ENCODE measurements at regions not wholly inside any gene's neighbourhood (a gene's known extent, or its start where the extent isn't known, plus 50 kb on each side); places are given as distances from the start of the nearest gene placed in this dataset.

DNA sequence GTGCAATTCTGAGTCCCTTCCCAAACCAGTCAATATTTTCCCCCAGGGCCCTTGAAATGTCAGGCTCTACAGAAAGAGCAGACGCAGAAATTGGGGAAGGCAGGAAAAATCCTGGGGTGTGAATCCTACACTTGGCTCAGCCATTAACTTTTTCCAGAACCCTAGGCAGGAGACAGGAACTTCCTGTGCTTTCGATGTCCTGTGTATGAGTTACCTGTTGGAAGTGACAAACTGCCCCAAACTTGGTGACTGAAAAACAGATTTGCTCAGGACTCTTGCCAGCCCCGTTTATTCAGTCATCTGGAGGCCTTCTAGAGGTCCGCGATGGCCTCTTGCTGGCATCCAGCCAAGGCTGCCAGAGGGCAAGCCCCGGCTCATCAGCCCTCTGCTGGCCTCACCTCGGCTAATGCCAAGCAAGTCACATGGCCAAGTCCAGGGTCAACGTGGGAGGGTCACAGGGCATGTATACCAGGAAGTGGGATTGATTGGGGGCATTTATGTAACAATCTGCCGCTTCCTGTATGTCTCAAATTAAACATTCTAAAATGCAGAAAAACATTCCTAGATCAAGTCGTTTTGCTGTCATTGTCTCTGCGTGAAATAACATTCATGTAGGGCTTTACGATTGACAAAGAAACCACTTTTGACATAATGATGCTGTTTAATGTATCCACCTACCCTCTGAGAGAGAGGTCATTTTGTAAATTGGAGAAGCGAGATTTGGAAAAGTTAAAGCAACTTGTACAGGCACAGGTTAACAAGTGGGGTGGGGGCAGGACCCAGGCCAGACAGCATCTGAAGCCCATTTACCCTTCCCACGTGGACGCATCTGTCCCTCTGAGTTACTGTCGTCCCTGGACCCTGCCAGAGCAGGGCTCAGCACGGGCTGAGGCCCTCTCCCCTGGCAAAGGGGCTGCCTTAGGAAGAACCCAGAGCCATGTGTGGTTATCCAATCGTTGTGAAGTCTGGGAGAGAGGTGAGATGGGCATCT lies 179.4 kb downstream of the INHBB start:
- TF ChIP-seq TAF1 (IDR thresholded peaks at IDR 0.05; ENCODE audit: borderline replicate concordance, insufficient read depth, low read length) (no peak), FOXP2 (optimal IDR thresholded peaks at IDR 0.05; ENCODE audit: borderline replicate concordance, extremely low read depth, extremely low read length, insufficient read depth) (no peak), SIN3A (IDR thresholded peaks at IDR 0.05; ENCODE audit: borderline replicate concordance, insufficient read depth, low read length) (no peak), POLR2AphosphoS5 (IDR thresholded peaks at IDR 0.05; ENCODE audit: low read depth, low read length) (no peak)
- TF ChIP-seq, protein P1, sequence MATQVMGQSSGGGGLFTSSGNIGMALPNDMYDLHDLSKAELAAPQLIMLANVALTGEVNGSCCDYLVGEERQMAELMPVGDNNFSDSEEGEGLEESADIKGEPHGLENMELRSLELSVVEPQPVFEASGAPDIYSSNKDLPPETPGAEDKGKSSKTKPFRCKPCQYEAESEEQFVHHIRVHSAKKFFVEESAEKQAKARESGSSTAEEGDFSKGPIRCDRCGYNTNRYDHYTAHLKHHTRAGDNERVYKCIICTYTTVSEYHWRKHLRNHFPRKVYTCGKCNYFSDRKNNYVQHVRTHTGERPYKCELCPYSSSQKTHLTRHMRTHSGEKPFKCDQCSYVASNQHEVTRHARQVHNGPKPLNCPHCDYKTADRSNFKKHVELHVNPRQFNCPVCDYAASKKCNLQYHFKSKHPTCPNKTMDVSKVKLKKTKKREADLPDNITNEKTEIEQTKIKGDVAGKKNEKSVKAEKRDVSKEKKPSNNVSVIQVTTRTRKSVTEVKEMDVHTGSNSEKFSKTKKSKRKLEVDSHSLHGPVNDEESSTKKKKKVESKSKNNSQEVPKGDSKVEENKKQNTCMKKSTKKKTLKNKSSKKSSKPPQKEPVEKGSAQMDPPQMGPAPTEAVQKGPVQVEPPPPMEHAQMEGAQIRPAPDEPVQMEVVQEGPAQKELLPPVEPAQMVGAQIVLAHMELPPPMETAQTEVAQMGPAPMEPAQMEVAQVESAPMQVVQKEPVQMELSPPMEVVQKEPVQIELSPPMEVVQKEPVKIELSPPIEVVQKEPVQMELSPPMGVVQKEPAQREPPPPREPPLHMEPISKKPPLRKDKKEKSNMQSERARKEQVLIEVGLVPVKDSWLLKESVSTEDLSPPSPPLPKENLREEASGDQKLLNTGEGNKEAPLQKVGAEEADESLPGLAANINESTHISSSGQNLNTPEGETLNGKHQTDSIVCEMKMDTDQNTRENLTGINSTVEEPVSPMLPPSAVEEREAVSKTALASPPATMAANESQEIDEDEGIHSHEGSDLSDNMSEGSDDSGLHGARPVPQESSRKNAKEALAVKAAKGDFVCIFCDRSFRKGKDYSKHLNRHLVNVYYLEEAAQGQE (IDR thresholded peaks at IDR 0.05; ENCODE audit: insufficient read depth in 1 of 2, low read depth in 2 of 2, low read length in 2 of 2): no peak

All from PFSK-1 (cell line).